GM18951 (cell line): ENCODE measurements at regions not wholly inside any gene's neighbourhood (a gene's known extent, or its start where the extent isn't known, plus 50 kb on each side); places are given as distances from the start of the nearest gene placed in this dataset.

Source experiments
- POLR2A ChIP-seq: IDR thresholded peaks from 4 replicates; pipeline ENCODE4 v1.6.1; 2011; ENCODE audit warnings: mild to moderate bottlenecking; ENCODE audit not compliant: insufficient read length, insufficient read depth; ENCODE audit errors: extremely low read depth
- in situ Hi-C: fragments of 300-500 bp; cut with MboI; formaldehyde crosslinking; loops from one replicate; pipeline ENCODE4 v1.12.0; 2022; ENCODE audit warnings: low sequenced_read_pairs, mixed read lengths, inconsistent platforms; ENCODE audit not compliant: unreplicated experiment

GRCh38 chr10:120749856-120750566 is 101.2 kb upstream of the WDR11 start:
- in situ Hi-C loops = no loop called here
- no peak for TF ChIP-seq POLR2A

- TF ChIP-seq POLR2A = no peak
Measured at GRCh38 chr10:120755771-120756170, 95.4 kb upstream of the WDR11 start.

GRCh38 chr10:120760253-120760652 is 90.9 kb upstream of the WDR11 start:
- in situ Hi-C loops = no loop called here
- no peak for TF ChIP-seq POLR2A

More at GRCh38 chr10:120755771-120756170, 95.4 kb upstream of the WDR11 start:
- in situ Hi-C loops = no loop called here

- TF ChIP-seq POLR2A = no peak
- in situ Hi-C loops = no loop called here
Measured at GRCh38 chr10:120761951-120762350, 89.2 kb upstream of the WDR11 start.

GRCh38 chr10:120765226-120765803 is 85.8 kb upstream of the WDR11 start:
- in situ Hi-C loops = no loop called here
- TF ChIP-seq POLR2A = no peak

- TF ChIP-seq POLR2A = no peak
- in situ Hi-C loops = no loop called here
Measured at GRCh38 chr10:120768227-120768626, 82.9 kb upstream of the WDR11 start.

- TF ChIP-seq POLR2A = no peak
- in situ Hi-C loops = no loop called here
Measured at GRCh38 chr10:120770496-120770895, 80.7 kb upstream of the WDR11 start.

- no peak for TF ChIP-seq POLR2A
- in situ Hi-C loops = no loop called here
Measured at GRCh38 chr10:120776442-120776841, 74.7 kb upstream of the WDR11 start.

- in situ Hi-C loops = no loop called here
- TF ChIP-seq POLR2A = no peak
Measured at GRCh38 chr10:120782336-120782735, 68.8 kb upstream of the WDR11 start.

- no peak for TF ChIP-seq POLR2A
- in situ Hi-C loops = no loop called here
Measured at GRCh38 chr10:120783098-120783497, 68.1 kb upstream of the WDR11 start.

- in situ Hi-C loops = no loop called here
- TF ChIP-seq POLR2A = no peak
Measured at GRCh38 chr10:120783867-120784266, 67.3 kb upstream of the WDR11 start.

GRCh38 chr10:120788771-120789170 is 62.4 kb upstream of the WDR11 start:
- in situ Hi-C loops = no loop called here
- no peak for TF ChIP-seq POLR2A

- in situ Hi-C loops = no loop called here
- TF ChIP-seq POLR2A = no peak
Measured at GRCh38 chr10:120789303-120790203, 61.6 kb upstream of the WDR11 start.
